ENCODE measurements at regions not wholly inside any gene's neighbourhood (a gene's known extent, or its start where the extent isn't known, plus 50 kb on each side); places are given as distances from the start of the nearest gene placed in this dataset.

GRCh38 chr3:117549716-117550115 is 840.1 kb downstream of the TUSC7 start:
- TF ChIP-seq POLR2A (IDR thresholded peaks at IDR 0.05; ENCODE audit: extremely low read depth, insufficient read length) = no peak
- no peak for TF ChIP-seq CTCF (IDR thresholded peaks at IDR 0.05; ENCODE audit: low read depth, low read length)
- no peak for TF ChIP-seq MAX (IDR thresholded peaks at IDR 0.05; ENCODE audit: low read depth, low read length)
- no peak for TF ChIP-seq MYC (IDR thresholded peaks at IDR 0.05; ENCODE audit: low read depth, low read length)
